GM12878 (cell line): ENCODE measurements at regions not wholly inside any gene's neighbourhood (a gene's known extent, or its start where the extent isn't known, plus 50 kb on each side); places are given as distances from the start of the nearest gene placed in this dataset.
A peak's percentile ranks its signal among the peaks of the same experiment; 100 is the strongest.
"Not testable (repeated sequence)": the region's sequence is repeated elsewhere in the genome, so short reads cannot be mapped to it uniquely, and the experiment has no call there.

Source experiments
- ATAC-seq: fragments of 200-7000 bp; cut with Tn5 transposase; 3 replicates; pipeline ENCODE4 v1.9.1; 2020; ENCODE audit warnings: mild to moderate bottlenecking, moderate library complexity
- BruUV-seq: library from RNA; stranded (reverse); fragments of 400-500 nt; replicated peaks from 2 replicates; lab custom pipeline; 2021; lab: Mats Ljungman, UMichigan
- CTCF ChIA-PET: fragments of 300-600 bp; sonication (Branson Sonifier 250); formaldehyde crosslinking; extraction: SDS; loops from one replicate; lab custom pipeline; 2021; ENCODE audit warnings: inconsistent platforms; lab: Yijun Ruan, JAX
- POLR2A ChIA-PET: fragments of 350-600 bp; formaldehyde crosslinking; extraction: SDS; loops from one replicate; lab custom pipeline; 2021; ENCODE audit warnings: inconsistent platforms; lab: Charles Lee
- RAD21 ChIA-PET: fragments of 300-600 bp; sonication (Branson Sonifier 250); formaldehyde crosslinking; loops from one replicate; lab custom pipeline; 2023; ENCODE audit warnings: antibody characterized with exemption; ENCODE audit not compliant: unreplicated experiment; lab: Charles Lee
- SMC1A ChIA-PET: fragments of 300-600 bp; sonication (Branson Sonifier 250); formaldehyde crosslinking; loops from one replicate; lab custom pipeline; 2023; ENCODE audit not compliant: unreplicated experiment, uncharacterized antibody; lab: Charles Lee
- DNase-seq: peaks from one replicate; pipeline ENCODE4 v3.0.0-alpha.2; 2011; ENCODE audit warnings: low read depth, low spot score
- FAIRE-seq: peaks from 3 replicates; lab custom pipeline; 2011; peaks lifted over from hg19 to GRCh38; lab: Jason Lieb, UNC
- H2AFZ ChIP-seq: 2 replicates; pipeline ENCODE4 v1.6.0; 2011; ENCODE audit warnings: low read depth, low read length, control low read depth; ENCODE audit not compliant: control insufficient read depth
- H3K27ac ChIP-seq: 2 replicates; pipeline ENCODE4 v1.5.1; 2011; ENCODE audit warnings: control low read depth; ENCODE audit not compliant: control insufficient read depth, insufficient read depth
- H3K27me3 ChIP-seq, 2 experiments: replicated peaks in 1 of 2; 2 replicates each; pipeline versions ENCODE4 v1.6.0 to v1.6.1; 2011; ENCODE audit warnings: low read length in 1 of 2; ENCODE audit not compliant: control insufficient read depth in 2 of 2, insufficient read depth in 2 of 2
- H3K36me3 ChIP-seq, 2 experiments: 2 replicates each; pipeline ENCODE4 v1.5.1; 2011; ENCODE audit warnings: low read length in 1 of 2; ENCODE audit not compliant: control insufficient read depth in 2 of 2, insufficient read depth in 2 of 2
- H3K4me1 ChIP-seq: 2 replicates; pipeline ENCODE4 v1.6.1; 2011; ENCODE audit warnings: mild to moderate bottlenecking, low read length, moderate library complexity, mixed read lengths; ENCODE audit not compliant: control insufficient read depth, insufficient read depth
- H3K4me2 ChIP-seq: 2 replicates; pipeline ENCODE4 v1.6.0; 2011; ENCODE audit warnings: control low read depth; ENCODE audit not compliant: control insufficient read depth, insufficient read depth
- H3K4me3 ChIP-seq: fragments of 200-600 bp; sonication (generic); 2 replicates; pipeline ENCODE4 v1.5.1; 2016
- H3K79me2 ChIP-seq: 2 replicates; pipeline ENCODE4 v1.6.0; 2011; ENCODE audit warnings: low read length; ENCODE audit not compliant: control insufficient read depth, insufficient read depth
- H3K9ac ChIP-seq: 2 replicates; pipeline ENCODE4 v1.8.0; 2011; ENCODE audit warnings: low read length, control low read depth, mixed read lengths; ENCODE audit not compliant: control insufficient read depth, insufficient read depth
- H3K9me3 ChIP-seq: replicated peaks from 3 replicates; pipeline ENCODE4 v1.5.1; 2011; ENCODE audit warnings: mild to moderate bottlenecking, low read length; ENCODE audit not compliant: control insufficient read depth, insufficient read depth
- H4K20me1 ChIP-seq: 2 replicates; pipeline ENCODE4 v1.6.0; 2011; ENCODE audit not compliant: control insufficient read depth, insufficient read depth
- YBX1 ChIP-seq: fragments of 450-650 bp; IDR thresholded peaks from 2 replicates; pipeline ENCODE4 v1.6.1; 2016; ENCODE audit warnings: antibody characterized with exemption
- ZBTB40 ChIP-seq: fragments of 450-650 bp; IDR thresholded peaks from 2 replicates; pipeline ENCODE4 v1.6.1; 2016; ENCODE audit warnings: mild to moderate bottlenecking, moderate library complexity, borderline replicate concordance
- in situ Hi-C: fragments of 300-500 bp; cut with MboI; formaldehyde crosslinking; loops from 9 replicates; pipeline ENCODE4 v1.14.3; 2018; ENCODE audit warnings: mixed read lengths
- intact Hi-C: fragments of 100-400 bp; cut with micrococcal nuclease; formaldehyde crosslinking; loops from one replicate; pipeline ENCODE4 v1.14.2; 2022; ENCODE audit not compliant: unreplicated experiment

GRCh38 chr11:94238774-94239173 is 65.6 kb upstream of the IZUMO1R start:
- BruUV-seq, intact Hi-C loops, ATAC-seq: not testable (repeated sequence)

More at GRCh38 chr11:94238774-94239173, 65.6 kb upstream of the IZUMO1R start:
- H3K9me3 ChIP-seq, DNase-seq, RAD21 ChIA-PET, SMC1A ChIA-PET, H2AFZ ChIP-seq, in situ Hi-C loops, H3K27ac ChIP-seq, H4K20me1 ChIP-seq, POLR2A ChIA-PET, H3K36me3 ChIP-seq, H3K27me3 ChIP-seq, CTCF ChIA-PET, H3K79me2 ChIP-seq, H3K9ac ChIP-seq, FAIRE-seq, H3K4me2 ChIP-seq, H3K4me1 ChIP-seq, H3K4me3 ChIP-seq: not testable (repeated sequence)
- TF ChIP-seq ZBTB40 = peak; percentile 19; the same call in 1 of the 2 replicates
- TF ChIP-seq YBX1 = 0 out of 2 replicates have a peak, but pooled peaks have one; percentile 43
